ENCODE measurements at regions not wholly inside any gene's neighbourhood (a gene's known extent, or its start where the extent isn't known, plus 50 kb on each side); places are given as distances from the start of the nearest gene placed in this dataset.

- no CpG with 5 or more reads among the region's 3 CpGs for WGBS, 2 donors (ENCODE audit: extremely low coverage in 2 of 2, insufficient read length in 2 of 2, insufficient replicate concordance in 1 of 2)
- Histone ChIP-seq H3K4me3 (ENCODE audit: low read length in 2 of 2) (no peak overlapping the region), H2AFZ (ENCODE audit: low read length) (no peak overlapping the region), H4K91ac (ENCODE audit: low read depth, low read length, poor library complexity) (no peak overlapping the region), H2BK5ac (ENCODE audit: low read length) (no peak overlapping the region), H3K79me1 (ENCODE audit: low read depth, low read length) (no peaks in the 10 kb centered on the region), H3K4me1 (ENCODE audit: control insufficient read depth in 2 of 2, insufficient read depth in 1 of 2, low read depth in 1 of 2, low read length in 2 of 2) (no peaks in the 10 kb centered on the region), H3K36me3 (replicated peaks in 1 of 2; ENCODE audit: control insufficient read depth in 2 of 2, insufficient read depth in 2 of 2, low read length in 2 of 2) (no peaks in the 10 kb centered on the region), H3K4ac (ENCODE audit: low read length) (no peak overlapping the region), H3K9me3 (replicated peaks in 1 of 2; ENCODE audit: control insufficient read depth in 2 of 2, insufficient read depth in 1 of 2, low read depth in 1 of 2, low read length in 2 of 2) (no peaks in the 10 kb centered on the region), H3K27ac (replicated peaks; ENCODE audit: low read length) (no peak overlapping the region), H3K23ac (ENCODE audit: low read depth, low read length, poor library complexity) (no peak overlapping the region), H3K18ac (ENCODE audit: low read length) (no peak overlapping the region), H3K27me3 (ENCODE audit: control insufficient read depth in 3 of 3, insufficient read depth in 3 of 3, low read depth in 1 of 3, low read length in 3 of 3) (no peaks in the 10 kb centered on the region), H2BK12ac (ENCODE audit: low read length) (no peak overlapping the region), H2AK5ac (ENCODE audit: low read depth, low read length) (no peak overlapping the region), H2BK15ac (ENCODE audit: low read length) (no peak overlapping the region), H3K4me2 (ENCODE audit: insufficient read depth, low read length, poor library complexity, severe bottlenecking) (no peak overlapping the region), H3K9ac (ENCODE audit: low read depth, low read length, poor library complexity) (no peak overlapping the region), H3K14ac (ENCODE audit: low read length) (no peak overlapping the region), H2BK120ac (ENCODE audit: low read depth, low read length) (no peak overlapping the region), H4K8ac (ENCODE audit: low read depth, low read length) (no peak overlapping the region)
- no peak for DNase-seq (ENCODE audit: low spot score)
These were observed 55.5 kb upstream of the GNB4 start for GRCh38 chr3:179506792-179507191.

- H3K14ac ChIP-seq (ENCODE audit: low read length), result no peak overlapping the region
- H3K79me1 ChIP-seq (ENCODE audit: low read depth, low read length), result no peaks in the 10 kb centered on the region
- H2BK12ac ChIP-seq (ENCODE audit: low read length), result no peak overlapping the region
- H3K36me3 ChIP-seq (replicated peaks in 1 of 2; ENCODE audit: control insufficient read depth in 2 of 2, insufficient read depth in 2 of 2, low read length in 2 of 2), result no peaks in the 10 kb centered on the region
- no peak overlapping the region for H2AFZ ChIP-seq (ENCODE audit: low read length)
- no CpG with 5 or more reads among the region's 4 CpGs for WGBS, 2 donors (ENCODE audit: extremely low coverage in 2 of 2, insufficient read length in 2 of 2, insufficient replicate concordance in 1 of 2)
- no peak for DNase-seq (ENCODE audit: low spot score)
- H3K4me1 ChIP-seq (ENCODE audit: control insufficient read depth in 2 of 2, insufficient read depth in 1 of 2, low read depth in 1 of 2, low read length in 2 of 2), result peaks cover 0 to 5% of the 10 kb centered on the region in 2 donors
- H3K23ac ChIP-seq (ENCODE audit: low read depth, low read length, poor library complexity), result no peak overlapping the region
- H3K4ac ChIP-seq (ENCODE audit: low read length), result no peak overlapping the region
- H3K4me3 ChIP-seq (ENCODE audit: low read length in 2 of 2), result no peak overlapping the region
- no peak overlapping the region for H2AK5ac ChIP-seq (ENCODE audit: low read depth, low read length)
- H2BK5ac ChIP-seq (ENCODE audit: low read length), result no peak overlapping the region
- H4K8ac ChIP-seq (ENCODE audit: low read depth, low read length), result no peak overlapping the region
- peaks cover 0 to 2% of the 10 kb centered on the region in 2 donors for H3K9me3 ChIP-seq (replicated peaks in 1 of 2; ENCODE audit: control insufficient read depth in 2 of 2, insufficient read depth in 1 of 2, low read depth in 1 of 2, low read length in 2 of 2)
- H3K27ac ChIP-seq (replicated peaks; ENCODE audit: low read length), result no peak overlapping the region
- no peak overlapping the region for H2BK15ac ChIP-seq (ENCODE audit: low read length)
- H3K27me3 ChIP-seq (ENCODE audit: control insufficient read depth in 3 of 3, insufficient read depth in 3 of 3, low read depth in 1 of 3, low read length in 3 of 3), result no peaks in the 10 kb centered on the region
- no peak overlapping the region for H3K4me2 ChIP-seq (ENCODE audit: insufficient read depth, low read length, poor library complexity, severe bottlenecking)
- no peak overlapping the region for H3K9ac ChIP-seq (ENCODE audit: low read depth, low read length, poor library complexity)
- H4K91ac ChIP-seq (ENCODE audit: low read depth, low read length, poor library complexity), result no peak overlapping the region
- no peak overlapping the region for H2BK120ac ChIP-seq (ENCODE audit: low read depth, low read length)
- H3K18ac ChIP-seq (ENCODE audit: low read length), result no peak overlapping the region
These were observed 53.0 kb upstream of the ACTL6A start for GRCh38 chr3:179509701-179510100.

- no peaks in the 10 kb centered on the region for H3K27me3 ChIP-seq (ENCODE audit: control insufficient read depth in 3 of 3, insufficient read depth in 3 of 3, low read depth in 1 of 3, low read length in 3 of 3)
- no peak overlapping the region for H3K23ac ChIP-seq (ENCODE audit: low read depth, low read length, poor library complexity)
- H3K18ac ChIP-seq (ENCODE audit: low read length), result no peak overlapping the region
- no peak overlapping the region for H2BK5ac ChIP-seq (ENCODE audit: low read length)
- H2BK120ac ChIP-seq (ENCODE audit: low read depth, low read length), result no peak overlapping the region
- no CpG with 5 or more reads among the region's 2 CpGs for WGBS, 2 donors (ENCODE audit: extremely low coverage in 2 of 2, insufficient read length in 2 of 2, insufficient replicate concordance in 1 of 2)
- no peak overlapping the region for H4K8ac ChIP-seq (ENCODE audit: low read depth, low read length)
- no peak overlapping the region for H2AFZ ChIP-seq (ENCODE audit: low read length)
- no peak overlapping the region for H2BK15ac ChIP-seq (ENCODE audit: low read length)
- H3K9ac ChIP-seq (ENCODE audit: low read depth, low read length, poor library complexity), result no peak overlapping the region
- no peak overlapping the region for H2AK5ac ChIP-seq (ENCODE audit: low read depth, low read length)
- H4K91ac ChIP-seq (ENCODE audit: low read depth, low read length, poor library complexity), result no peak overlapping the region
- peaks cover 0 to 2% of the 10 kb centered on the region in 2 donors for H3K9me3 ChIP-seq (replicated peaks in 1 of 2; ENCODE audit: control insufficient read depth in 2 of 2, insufficient read depth in 1 of 2, low read depth in 1 of 2, low read length in 2 of 2)
- DNase-seq (ENCODE audit: low spot score), result no peak
- no peaks in the 10 kb centered on the region for H3K36me3 ChIP-seq (replicated peaks in 1 of 2; ENCODE audit: control insufficient read depth in 2 of 2, insufficient read depth in 2 of 2, low read length in 2 of 2)
- no peaks in the 10 kb centered on the region for H3K79me1 ChIP-seq (ENCODE audit: low read depth, low read length)
- no peak overlapping the region for H3K4me3 ChIP-seq (ENCODE audit: low read length in 2 of 2)
- H3K27ac ChIP-seq (replicated peaks; ENCODE audit: low read length), result no peak overlapping the region
- H2BK12ac ChIP-seq (ENCODE audit: low read length), result no peak overlapping the region
- no peak overlapping the region for H3K4me2 ChIP-seq (ENCODE audit: insufficient read depth, low read length, poor library complexity, severe bottlenecking)
- H3K4me1 ChIP-seq (ENCODE audit: control insufficient read depth in 2 of 2, insufficient read depth in 1 of 2, low read depth in 1 of 2, low read length in 2 of 2), result peaks cover 0 to 5% of the 10 kb centered on the region in 2 donors
- H3K14ac ChIP-seq (ENCODE audit: low read length), result no peak overlapping the region
- no peak overlapping the region for H3K4ac ChIP-seq (ENCODE audit: low read length)
These were observed 52.2 kb upstream of the ACTL6A start for GRCh38 chr3:179510496-179510895.

- Histone ChIP-seq H3K23ac (ENCODE audit: low read depth, low read length, poor library complexity) (no peak overlapping the region), H2AK5ac (ENCODE audit: low read depth, low read length) (no peak overlapping the region), H4K91ac (ENCODE audit: low read depth, low read length, poor library complexity) (no peak overlapping the region), H3K9ac (ENCODE audit: low read depth, low read length, poor library complexity) (no peak overlapping the region), H4K8ac (ENCODE audit: low read depth, low read length) (no peak overlapping the region), H2BK120ac (ENCODE audit: low read depth, low read length) (no peak overlapping the region), H3K14ac (ENCODE audit: low read length) (no peak overlapping the region), H3K4me2 (ENCODE audit: insufficient read depth, low read length, poor library complexity, severe bottlenecking) (no peak overlapping the region), H2BK5ac (ENCODE audit: low read length) (no peak overlapping the region), H2BK12ac (ENCODE audit: low read length) (no peak overlapping the region), H3K27ac (replicated peaks; ENCODE audit: low read length) (no peak overlapping the region), H3K4ac (ENCODE audit: low read length) (no peak overlapping the region), H2BK15ac (ENCODE audit: low read length) (no peak overlapping the region), H3K79me1 (ENCODE audit: low read depth, low read length) (no peaks in the 10 kb centered on the region), H3K27me3 (ENCODE audit: control insufficient read depth in 3 of 3, insufficient read depth in 3 of 3, low read depth in 1 of 3, low read length in 3 of 3) (no peaks in the 10 kb centered on the region), H2AFZ (ENCODE audit: low read length) (peak overlapping the region; percentile 21), H3K4me3 (ENCODE audit: low read length in 2 of 2) (no peak overlapping the region), H3K36me3 (replicated peaks in 1 of 2; ENCODE audit: control insufficient read depth in 2 of 2, insufficient read depth in 2 of 2, low read length in 2 of 2) (no peaks in the 10 kb centered on the region), H3K18ac (ENCODE audit: low read length) (no peak overlapping the region), H3K4me1 (ENCODE audit: control insufficient read depth in 2 of 2, insufficient read depth in 1 of 2, low read depth in 1 of 2, low read length in 2 of 2) (peaks cover 0 to 5% of the 10 kb centered on the region in 2 donors), H3K9me3 (replicated peaks in 1 of 2; ENCODE audit: control insufficient read depth in 2 of 2, insufficient read depth in 1 of 2, low read depth in 1 of 2, low read length in 2 of 2) (peaks cover 0 to 2% of the 10 kb centered on the region in 2 donors)
- no peak for DNase-seq (ENCODE audit: low spot score)
These were observed 50.3 kb upstream of the ACTL6A start for GRCh38 chr3:179512378-179512777.

Data from neuronal stem cell (in vitro differentiated cells).